Keratinocyte (primary cell): ENCODE measurements at regions not wholly inside any gene's neighbourhood (a gene's known extent, or its start where the extent isn't known, plus 50 kb on each side); places are given as distances from the start of the nearest gene placed in this dataset.

Experiments
- CTCF ChIP-seq, 3 experiments: IDR thresholded peaks in 1 of 3; conservative IDR thresholded peaks in 1 of 3; optimal IDR thresholded peaks in 1 of 3; 2 replicates in 2 of 3; 3 replicates in 1 of 3; pipeline versions ENCODE3 to v1.5.1; 2011; ENCODE audit warnings: low read length in 3 of 3, mild to moderate bottlenecking in 3 of 3, moderate library complexity in 2 of 3, control low read depth in 1 of 3, inconsistent platforms in 1 of 3; ENCODE audit not compliant: insufficient read depth in 2 of 3; ENCODE audit errors: extremely low read depth in 1 of 3
- EZH2 ChIP-seq: IDR thresholded peaks from one replicate; pipeline ENCODE4 v1.6.1; 2012; ENCODE audit warnings: inconsistent platforms, mild to moderate bottlenecking, low read length, moderate library complexity

DNA sequence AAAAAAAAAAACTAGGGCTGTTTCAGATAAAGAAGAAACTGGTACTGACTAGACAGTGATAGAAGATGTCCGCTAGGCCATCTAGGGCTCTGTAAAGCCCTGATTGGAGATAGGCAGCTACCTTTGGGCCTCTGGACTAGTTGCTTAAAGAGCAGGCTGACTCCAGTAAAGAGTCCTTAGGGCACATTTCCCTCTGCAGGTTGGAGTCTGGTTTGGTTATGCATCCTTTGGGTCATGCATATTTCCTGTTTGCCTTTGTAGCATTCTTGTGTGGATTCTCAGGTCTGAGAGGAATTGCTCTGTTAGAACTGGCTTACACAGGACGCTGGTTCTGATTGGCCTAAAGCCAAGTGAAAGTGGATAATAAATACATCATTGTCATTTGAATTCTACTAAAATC lies 165.5 kb upstream of the LRRN1 start:
- TF ChIP-seq CTCF (optimal IDR thresholded peaks at IDR 0.05 in 1 of 3, IDR thresholded peaks at IDR 0.05 in 1 of 3, conservative IDR thresholded peaks at IDR 0.05 in 1 of 3; ENCODE audit: extremely low read depth in 1 of 3, insufficient read depth in 2 of 3, low read length in 3 of 3) = no peak
- TF ChIP-seq EZH2 = no peak
